ENCODE measurements at regions not wholly inside any gene's neighbourhood (a gene's known extent, or its start where the extent isn't known, plus 50 kb on each side); places are given as distances from the start of the nearest gene placed in this dataset.

GRCh38 chr19:29269641-29270040 is 56.7 kb upstream of the UQCRFS1 start:
- TF ChIP-seq CTCF (IDR thresholded peaks at IDR 0.05): no peak
- TF ChIP-seq POLR2A (IDR thresholded peaks at IDR 0.05): no peak
- no peak for TF ChIP-seq POLR2AphosphoS5 (IDR thresholded peaks at IDR 0.05)
